ENCODE measurements at regions not wholly inside any gene's neighbourhood (a gene's known extent, or its start where the extent isn't known, plus 50 kb on each side); places are given as distances from the start of the nearest gene placed in this dataset.

GRCh38 chr5:6039111-6039510 is 339.2 kb downstream of the MED10 start:
- Histone ChIP-seq H3K4me1 (no peaks in the 10 kb centered on the region), H3K9me3 (no peaks in the 10 kb centered on the region), H3K36me3 (no peaks in the 10 kb centered on the region), H3K27me3 (peaks cover 0 to 1% of the 10 kb centered on the region in 2 donors), H3K4me3 (no peak overlapping the region), H3K27ac (no peak overlapping the region)
- no peak for TF ChIP-seq CTCF (IDR thresholded peaks at IDR 0.05)
- DNase-seq: no peak
- intact Hi-C loops (cut with DNase I; ENCODE audit: low total_unique reads): no loop called here

GRCh38 chr5:6036006-6036405 is 342.3 kb downstream of the MED10 start:
- no peaks in the 10 kb centered on the region for H3K36me3 ChIP-seq
- H3K4me1 ChIP-seq: no peaks in the 10 kb centered on the region
- H3K9me3 ChIP-seq: no peaks in the 10 kb centered on the region
- no peak overlapping the region for H3K27ac ChIP-seq
- no peak for DNase-seq
- intact Hi-C loops (cut with DNase I; ENCODE audit: low total_unique reads): no loop called here
- no peak overlapping the region for H3K4me3 ChIP-seq
- no peaks in the 10 kb centered on the region for H3K27me3 ChIP-seq
- TF ChIP-seq CTCF (IDR thresholded peaks at IDR 0.05): no peak

GRCh38 chr5:6029811-6030271 is 348.5 kb downstream of the MED10 start:
- intact Hi-C loops (cut with DNase I; ENCODE audit: low total_unique reads): no loop called here
- H3K4me1 ChIP-seq: no peaks in the 10 kb centered on the region
- H3K9me3 ChIP-seq: no peaks in the 10 kb centered on the region
- H3K4me3 ChIP-seq: no peak overlapping the region
- no peak for DNase-seq
- H3K27me3 ChIP-seq: no peaks in the 10 kb centered on the region
- H3K36me3 ChIP-seq: no peaks in the 10 kb centered on the region
- no peak for TF ChIP-seq CTCF (IDR thresholded peaks at IDR 0.05)
- no peak overlapping the region for H3K27ac ChIP-seq

GRCh38 chr5:6026766-6027406 is 351.5 kb downstream of the MED10 start:
- TF ChIP-seq CTCF (IDR thresholded peaks at IDR 0.05): no peak
- intact Hi-C loops (cut with DNase I; ENCODE audit: low total_unique reads): no loop called here
- Histone ChIP-seq H3K4me3 (no peak overlapping the region), H3K27ac (no peak overlapping the region), H3K27me3 (no peaks in the 10 kb centered on the region), H3K4me1 (no peaks in the 10 kb centered on the region), H3K36me3 (no peaks in the 10 kb centered on the region), H3K9me3 (no peaks in the 10 kb centered on the region)
- DNase-seq: no peak

GRCh38 chr5:6019612-6020011 is 358.7 kb downstream of the MED10 start:
- Histone ChIP-seq H3K27ac (no peak overlapping the region), H3K4me3 (no peak overlapping the region), H3K4me1 (no peaks in the 10 kb centered on the region), H3K9me3 (no peaks in the 10 kb centered on the region), H3K27me3 (no peaks in the 10 kb centered on the region), H3K36me3 (no peaks in the 10 kb centered on the region)
- intact Hi-C loops (cut with DNase I; ENCODE audit: low total_unique reads): no loop called here
- no peak for TF ChIP-seq CTCF (IDR thresholded peaks at IDR 0.05)
- no peak for DNase-seq

- no peak for DNase-seq
- TF ChIP-seq CTCF (IDR thresholded peaks at IDR 0.05): no peak
- H3K4me3 ChIP-seq: no peak overlapping the region
- intact Hi-C loops (cut with DNase I; ENCODE audit: low total_unique reads): no loop called here
- H3K27ac ChIP-seq: no peak overlapping the region
- H3K36me3 ChIP-seq: no peaks in the 10 kb centered on the region
- no peaks in the 10 kb centered on the region for H3K4me1 ChIP-seq
- H3K9me3 ChIP-seq: no peaks in the 10 kb centered on the region
- no peaks in the 10 kb centered on the region for H3K27me3 ChIP-seq
Observed at GRCh38 chr5:6013506-6013905, 364.8 kb downstream of the MED10 start.

All from tibial artery (tissue), 4 donors.